ENCODE measurements at regions not wholly inside any gene's neighbourhood (a gene's known extent, or its start where the extent isn't known, plus 50 kb on each side); places are given as distances from the start of the nearest gene placed in this dataset.

GRCh38 chr4:82139287-82139686 lies 234.5 kb downstream of the HNRNPD start:
- H3K9me3 ChIP-seq, result no peaks in the 10 kb centered on the region
- DNase-seq, result no peak
- no peak for TF ChIP-seq CTCF (IDR thresholded peaks at IDR 0.05; ENCODE audit: insufficient read depth in 1 of 2, low read depth in 1 of 2, low read length in 1 of 2, severe bottlenecking in 1 of 2, unreplicated experiment in 1 of 2)
- H3K36me3 Mint-ChIP-seq (ENCODE audit: insufficient read depth, unreplicated experiment), result no peaks in the 10 kb centered on the region
- no peaks in the 10 kb centered on the region for H3K27me3 ChIP-seq (replicated peaks; ENCODE audit: control insufficient read depth, insufficient read depth, low read length)
- no peaks in the 10 kb centered on the region for H3K4me1 ChIP-seq
- intact Hi-C loops (cut with micrococcal nuclease; ENCODE audit: unreplicated experiment), result no loop called here
- no peak overlapping the region for H3K4me3 ChIP-seq (ENCODE audit: low read depth, low read length)
- H3K27me3 Mint-ChIP-seq (ENCODE audit: insufficient read depth, unreplicated experiment), result no peaks in the 10 kb centered on the region
- H3K4me1 Mint-ChIP-seq (ENCODE audit: low read depth, unreplicated experiment), result no peaks in the 10 kb centered on the region
- CTCF ChIA-PET, result no interaction called here
- POLR2A ChIA-PET, result no interaction called here
- no peak overlapping the region for H3K4me3 Mint-ChIP-seq (ENCODE audit: unreplicated experiment)
- H3K9me3 Mint-ChIP-seq (ENCODE audit: unreplicated experiment), result no peaks in the 10 kb centered on the region
- no peaks in the 10 kb centered on the region for H3K36me3 ChIP-seq (ENCODE audit: control insufficient read depth, insufficient read depth, low read length)
- no peak overlapping the region for H3K27ac Mint-ChIP-seq (ENCODE audit: unreplicated experiment)
- BruUV-seq (replicated peaks), result no TSS peak

GRCh38 chr4:82138374-82138773 lies 235.4 kb downstream of the HNRNPD start:
- ChIA-PET CTCF (no interaction called here), POLR2A (no interaction called here)
- Mint-ChIP-seq H3K9me3 (ENCODE audit: unreplicated experiment) (no peaks in the 10 kb centered on the region), H3K36me3 (ENCODE audit: insufficient read depth, unreplicated experiment) (no peaks in the 10 kb centered on the region), H3K27ac (ENCODE audit: unreplicated experiment) (no peak overlapping the region), H3K4me3 (ENCODE audit: unreplicated experiment) (no peak overlapping the region), H3K4me1 (ENCODE audit: low read depth, unreplicated experiment) (no peaks in the 10 kb centered on the region), H3K27me3 (ENCODE audit: insufficient read depth, unreplicated experiment) (peaks cover under 1% of the 10 kb centered on the region)
- no peaks in the 10 kb centered on the region for H3K36me3 ChIP-seq (ENCODE audit: control insufficient read depth, insufficient read depth, low read length)
- no peak for TF ChIP-seq CTCF (IDR thresholded peaks at IDR 0.05; ENCODE audit: insufficient read depth in 1 of 2, low read depth in 1 of 2, low read length in 1 of 2, severe bottlenecking in 1 of 2, unreplicated experiment in 1 of 2)
- no peak overlapping the region for H3K4me3 ChIP-seq (ENCODE audit: low read depth, low read length)
- BruUV-seq (replicated peaks), result no TSS peak
- no peaks in the 10 kb centered on the region for H3K4me1 ChIP-seq
- no peaks in the 10 kb centered on the region for H3K27me3 ChIP-seq (replicated peaks; ENCODE audit: control insufficient read depth, insufficient read depth, low read length)
- H3K9me3 ChIP-seq, result no peaks in the 10 kb centered on the region
- no peak for DNase-seq
- intact Hi-C loops (cut with micrococcal nuclease; ENCODE audit: unreplicated experiment), result no loop called here

GRCh38 chr4:82136161-82136801 lies 237.5 kb downstream of the HNRNPD start:
- H3K9me3 ChIP-seq, result no peaks in the 10 kb centered on the region
- no peak for DNase-seq
- CTCF ChIA-PET, result no interaction called here
- Mint-ChIP-seq H3K27ac (ENCODE audit: unreplicated experiment) (no peak overlapping the region), H3K4me1 (ENCODE audit: low read depth, unreplicated experiment) (no peaks in the 10 kb centered on the region), H3K27me3 (ENCODE audit: insufficient read depth, unreplicated experiment) (peaks cover 6% of the 10 kb centered on the region), H3K4me3 (ENCODE audit: unreplicated experiment) (no peak overlapping the region), H3K9me3 (ENCODE audit: unreplicated experiment) (no peaks in the 10 kb centered on the region), H3K36me3 (ENCODE audit: insufficient read depth, unreplicated experiment) (no peaks in the 10 kb centered on the region)
- BruUV-seq (replicated peaks), result no TSS peak
- intact Hi-C loops (cut with micrococcal nuclease; ENCODE audit: unreplicated experiment), result no loop called here
- no peak overlapping the region for H3K4me3 ChIP-seq (ENCODE audit: low read depth, low read length)
- no peaks in the 10 kb centered on the region for H3K27me3 ChIP-seq (replicated peaks; ENCODE audit: control insufficient read depth, insufficient read depth, low read length)
- H3K4me1 ChIP-seq, result no peaks in the 10 kb centered on the region
- no peaks in the 10 kb centered on the region for H3K36me3 ChIP-seq (ENCODE audit: control insufficient read depth, insufficient read depth, low read length)
- POLR2A ChIA-PET, result no interaction called here
- TF ChIP-seq CTCF (IDR thresholded peaks at IDR 0.05; ENCODE audit: insufficient read depth in 1 of 2, low read depth in 1 of 2, low read length in 1 of 2, severe bottlenecking in 1 of 2, unreplicated experiment in 1 of 2), result no peak

Measured in Caco-2 (cell line).